GM18870 (cell line): ENCODE measurements at regions not wholly inside any gene's neighbourhood (a gene's known extent, or its start where the extent isn't known, plus 50 kb on each side); places are given as distances from the start of the nearest gene placed in this dataset.
"Not testable (repeated sequence)": the region's sequence is repeated elsewhere in the genome, so short reads cannot be mapped to it uniquely, and the experiment has no call there.

ENCODE experiments used
- ATAC-seq: cut with Tn5 transposase; IDR thresholded peaks from one replicate; pipeline ENCODE4 v1.9.1; 2021; ENCODE audit warnings: moderate library complexity; ENCODE audit not compliant: unreplicated experiment

GRCh38 chr16:64375391-64375980, 746.4 kb downstream of the CDH11 start:
- no peak for ATAC-seq

GRCh38 chr16:64370112-64370511, 751.8 kb downstream of the CDH11 start:
- ATAC-seq: no peak

GRCh38 chr16:64365448-64365931, 756.4 kb downstream of the CDH11 start:
- no peak for ATAC-seq

- ATAC-seq: no peak
These were observed 757.0 kb downstream of the CDH11 start for GRCh38 chr16:64364894-64365293.

- no peak for ATAC-seq
These were observed 757.4 kb downstream of the CDH11 start for GRCh38 chr16:64364416-64364815.

- no peak for ATAC-seq
These were observed 757.8 kb downstream of the CDH11 start for GRCh38 chr16:64364016-64364415.

GRCh38 chr16:64363039-64363438, 758.8 kb downstream of the CDH11 start:
- no peak for ATAC-seq

- no peak for ATAC-seq
These were observed 759.7 kb downstream of the CDH11 start for GRCh38 chr16:64362193-64362592.

GRCh38 chr16:64361753-64362152, 760.1 kb downstream of the CDH11 start:
- no peak for ATAC-seq

- no peak for ATAC-seq
These were observed 763.6 kb downstream of the CDH11 start for GRCh38 chr16:64358291-64358690.

GRCh38 chr16:64356267-64356666, 765.6 kb downstream of the CDH11 start:
- ATAC-seq: no peak

GRCh38 chr16:64352246-64352645, 769.6 kb downstream of the CDH11 start:
- no peak for ATAC-seq

GRCh38 chr16:64351121-64351520, 770.7 kb downstream of the CDH11 start:
- no peak for ATAC-seq

GRCh38 chr16:64346080-64346479, 775.8 kb downstream of the CDH11 start:
- ATAC-seq: no peak

GRCh38 chr16:64345142-64345541, 776.7 kb downstream of the CDH11 start:
- no peak for ATAC-seq

- ATAC-seq: not testable (repeated sequence)
These were observed 777.9 kb downstream of the CDH11 start for GRCh38 chr16:64343820-64344443.

- ATAC-seq: no peak
These were observed 778.6 kb downstream of the CDH11 start for GRCh38 chr16:64343061-64343819.

- ATAC-seq: not testable (repeated sequence)
These were observed 780.5 kb downstream of the CDH11 start for GRCh38 chr16:64341336-64341735.

GRCh38 chr16:64339052-64339770, 782.7 kb downstream of the CDH11 start:
- no peak for ATAC-seq

- ATAC-seq: no peak
These were observed 800.0 kb downstream of the CDH11 start for GRCh38 chr16:64321881-64322280.

GRCh38 chr16:64321066-64321465, 800.8 kb downstream of the CDH11 start:
- no peak for ATAC-seq
